Thyroid gland (tissue), 4 donors: ENCODE measurements at regions not wholly inside any gene's neighbourhood (a gene's known extent, or its start where the extent isn't known, plus 50 kb on each side); places are given as distances from the start of the nearest gene placed in this dataset.

Experiments
- DNase-seq, 2 donors: peaks; one replicate each; pipeline ENCODE4 v3.0.0-alpha.2; 2019
- H3K27ac ChIP-seq, 3 donors: fragments of 200-600 bp; sonication (generic); 1 replicate in 2 of 3; 2 replicates in 1 of 3; pipeline ENCODE4 v1.5.1; 2016 to 2019; ENCODE audit warnings: mild to moderate bottlenecking in 1 of 3, moderate library complexity in 1 of 3
- H3K27me3 ChIP-seq: fragments of 200-600 bp; sonication (generic); one replicate; pipeline ENCODE4 v1.5.1; 2019
- H3K36me3 ChIP-seq, 2 donors: fragments of 200-600 bp; sonication (generic); one replicate each; pipeline ENCODE4 v1.5.1; 2016 to 2019
- H3K4me1 ChIP-seq, 2 donors: fragments of 200-600 bp; sonication (generic); one replicate each; pipeline ENCODE4 v1.5.1; 2017 to 2019
- H3K4me3 ChIP-seq, 3 donors: fragments of 200-600 bp; sonication (generic); replicated peaks in 1 of 3; 1 replicate in 2 of 3; 2 replicates in 1 of 3; pipeline ENCODE4 v1.5.1; 2016; ENCODE audit warnings: mild to moderate bottlenecking in 1 of 3
- H3K9me3 ChIP-seq: fragments of 200-600 bp; sonication (generic); one replicate; pipeline ENCODE4 v1.5.1; 2017
- POLR2A ChIP-seq, 2 donors: fragments of 450-650 bp; IDR thresholded peaks; one replicate each; pipeline ENCODE4 v1.6.1; 2017; ENCODE audit warnings: antibody characterized with exemption in 2 of 2, mild to moderate bottlenecking in 2 of 2, moderate library complexity in 1 of 2
- WGBS, 2 donors: methylation state at CpG; one replicate each; pipeline ENCODE4 v1.1.5; 2017; 5-methylcytosine and 5-hydroxymethylcytosine counted together
- intact Hi-C: fragments of 100-400 bp; cut with DNase I; formaldehyde crosslinking; loops from one replicate; pipeline ENCODE4 v1.15.1; 2023
- TF ChIP-seq, protein P1 (sequence below), 6 experiments: fragments of 200-600 bp in 3 of 6; fragments of 450-650 bp in 3 of 6; sonication (generic) in 3 of 6; IDR thresholded peaks; one replicate each; pipeline ENCODE4 v1.5.1; 2016 to 2019; ENCODE audit warnings: antibody characterized with exemption in 6 of 6, mild to moderate bottlenecking in 2 of 6, inconsistent platforms in 1 of 6, moderate library complexity in 1 of 6

DNA sequence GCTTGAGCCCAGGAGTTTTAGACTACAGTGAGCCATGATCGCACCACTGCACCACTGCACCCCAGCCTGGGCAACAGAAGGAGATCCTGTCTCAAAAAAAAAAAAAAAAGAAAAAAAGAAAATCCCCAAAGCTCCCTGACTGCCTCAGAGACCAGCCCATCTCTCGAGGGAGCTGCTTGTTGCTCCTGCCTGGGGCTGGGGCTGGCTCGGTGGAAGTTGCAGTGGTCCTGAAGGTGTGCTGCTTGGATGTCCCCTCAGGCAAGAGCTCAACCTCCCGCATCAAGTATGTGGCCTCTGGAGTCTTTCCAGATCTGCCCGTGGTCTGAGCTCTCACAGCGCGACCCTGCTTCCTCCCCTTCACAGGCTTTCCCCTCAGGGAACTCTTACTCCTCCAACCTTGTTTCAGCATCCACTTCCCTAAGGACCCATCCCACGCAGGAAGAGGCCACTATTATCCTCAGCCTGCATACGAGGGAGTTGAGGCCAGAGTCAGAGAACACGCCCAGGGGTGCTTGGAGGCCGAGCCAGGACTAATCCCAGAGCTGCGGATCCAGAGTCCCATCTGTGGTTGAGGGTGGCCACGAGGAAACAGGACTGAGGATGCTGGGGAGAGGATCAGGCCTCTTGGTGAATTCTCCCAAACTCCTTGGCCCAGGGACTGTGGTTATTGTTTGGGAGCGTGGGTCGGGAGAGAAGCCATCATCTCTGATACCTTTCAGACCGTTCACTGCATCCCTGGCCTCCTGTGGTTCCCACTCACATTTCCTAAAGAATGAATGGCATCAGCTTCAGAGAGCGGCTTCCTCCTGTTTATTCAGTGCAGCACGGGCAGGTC, 624.6 kb downstream of the AACS start:
- H3K9me3 ChIP-seq: no peaks in the 10 kb centered on the region
- no peak overlapping the region for H3K4me3 ChIP-seq
- no peaks in the 10 kb centered on the region for H3K36me3 ChIP-seq
- no peaks in the 10 kb centered on the region for H3K4me1 ChIP-seq
- TF ChIP-seq, protein P1, sequence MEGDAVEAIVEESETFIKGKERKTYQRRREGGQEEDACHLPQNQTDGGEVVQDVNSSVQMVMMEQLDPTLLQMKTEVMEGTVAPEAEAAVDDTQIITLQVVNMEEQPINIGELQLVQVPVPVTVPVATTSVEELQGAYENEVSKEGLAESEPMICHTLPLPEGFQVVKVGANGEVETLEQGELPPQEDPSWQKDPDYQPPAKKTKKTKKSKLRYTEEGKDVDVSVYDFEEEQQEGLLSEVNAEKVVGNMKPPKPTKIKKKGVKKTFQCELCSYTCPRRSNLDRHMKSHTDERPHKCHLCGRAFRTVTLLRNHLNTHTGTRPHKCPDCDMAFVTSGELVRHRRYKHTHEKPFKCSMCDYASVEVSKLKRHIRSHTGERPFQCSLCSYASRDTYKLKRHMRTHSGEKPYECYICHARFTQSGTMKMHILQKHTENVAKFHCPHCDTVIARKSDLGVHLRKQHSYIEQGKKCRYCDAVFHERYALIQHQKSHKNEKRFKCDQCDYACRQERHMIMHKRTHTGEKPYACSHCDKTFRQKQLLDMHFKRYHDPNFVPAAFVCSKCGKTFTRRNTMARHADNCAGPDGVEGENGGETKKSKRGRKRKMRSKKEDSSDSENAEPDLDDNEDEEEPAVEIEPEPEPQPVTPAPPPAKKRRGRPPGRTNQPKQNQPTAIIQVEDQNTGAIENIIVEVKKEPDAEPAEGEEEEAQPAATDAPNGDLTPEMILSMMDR (IDR thresholded peaks at IDR 0.05): no peak
- no peak for TF ChIP-seq POLR2A (IDR thresholded peaks at IDR 0.05)
- H3K27ac ChIP-seq: no peak overlapping the region
- H3K27me3 ChIP-seq: no peaks in the 10 kb centered on the region
- 59 to 60% methylated on average over 17 to 18 of the region's 18 CpGs for WGBS, 2 donors
- intact Hi-C loops: loop anchor here (10.0 kb wide), 1 partner anchor 155 kb away; no protein-coding TSS in a partner anchor
- no peak for DNase-seq

DNA sequence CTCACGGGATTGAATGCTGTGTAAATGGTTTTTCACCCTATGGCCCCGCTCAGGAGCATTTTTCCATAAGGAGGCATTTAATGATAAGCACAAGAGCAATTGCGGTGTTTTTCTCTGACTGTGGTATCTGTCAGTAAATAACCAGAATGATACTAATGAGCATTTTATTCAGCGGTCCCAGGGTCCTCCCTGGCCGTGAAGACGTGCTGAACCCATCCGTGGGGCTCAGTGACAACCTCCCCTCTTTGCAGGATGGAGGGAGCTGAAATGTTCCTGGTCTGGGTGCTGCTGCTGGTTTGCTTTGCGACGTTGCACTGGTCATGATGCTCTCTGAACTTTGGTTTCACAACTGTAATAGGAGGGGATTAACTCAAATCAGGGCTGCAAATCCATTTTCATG, 625.6 kb downstream of the AACS start:
- Histone ChIP-seq H3K27me3 (no peaks in the 10 kb centered on the region), H3K4me3 (no peak overlapping the region), H3K9me3 (no peaks in the 10 kb centered on the region), H3K27ac (no peak overlapping the region), H3K36me3 (no peaks in the 10 kb centered on the region), H3K4me1 (no peaks in the 10 kb centered on the region)
- no peak for DNase-seq
- WGBS, 2 donors: 81 to 83% methylated on average over 9 of the region's 9 CpGs
- no peak for TF ChIP-seq POLR2A (IDR thresholded peaks at IDR 0.05)
- TF ChIP-seq, protein P1 (IDR thresholded peaks at IDR 0.05): no peak
- intact Hi-C loops: no loop called here

DNA sequence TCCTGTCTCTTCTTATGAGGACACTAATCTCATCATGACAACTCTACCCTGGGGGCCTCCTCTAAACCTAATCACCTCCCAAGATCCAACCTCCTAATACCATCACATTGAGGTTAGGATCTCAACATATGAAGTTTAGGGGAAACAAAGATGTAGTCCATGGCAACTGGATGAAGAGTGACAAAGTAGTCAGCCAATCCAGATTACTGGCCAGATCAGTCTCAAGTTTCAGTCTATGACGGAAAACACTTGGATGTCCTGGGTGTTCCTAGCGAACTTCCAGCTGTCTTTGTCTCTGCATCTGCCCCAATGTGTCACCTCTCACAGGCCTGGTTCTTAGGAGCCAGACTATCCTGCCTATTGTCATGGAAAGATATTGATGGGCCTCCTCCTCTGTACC, 630.8 kb downstream of the AACS start:
- 55 to 75% methylated on average over 2 of the region's 2 CpGs for WGBS, 2 donors

DNA sequence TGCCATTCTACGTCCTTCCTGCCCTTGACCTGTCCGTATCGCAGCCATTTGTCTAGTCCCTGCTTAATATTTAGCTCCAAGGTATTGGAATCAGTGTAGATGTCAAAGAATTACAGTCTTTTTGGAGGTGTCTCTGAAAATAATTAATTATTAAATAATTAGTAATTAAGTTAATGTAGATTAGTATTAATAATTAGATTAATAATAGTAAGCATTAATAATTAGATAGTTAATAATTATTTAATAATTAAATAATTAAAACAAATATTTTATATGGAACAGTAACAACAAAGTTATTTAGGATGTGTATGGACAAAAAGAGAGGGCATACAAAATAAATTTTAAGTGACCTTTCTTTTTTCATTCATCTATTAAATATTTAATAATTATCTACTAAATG, 639.6 kb downstream of the AACS start:
- TF ChIP-seq, protein P1 (IDR thresholded peaks at IDR 0.05): no peak
- no peak for TF ChIP-seq POLR2A (IDR thresholded peaks at IDR 0.05)
- Histone ChIP-seq H3K9me3 (no peaks in the 10 kb centered on the region), H3K36me3 (no peaks in the 10 kb centered on the region), H3K4me3 (no peak overlapping the region), H3K27ac (no peak overlapping the region), H3K4me1 (no peaks in the 10 kb centered on the region), H3K27me3 (no peaks in the 10 kb centered on the region)
- WGBS, 2 donors: 89 to 93% methylated on average over 3 of the region's 3 CpGs
- no peak for DNase-seq
- intact Hi-C loops: no loop called here

More for the DNA sequence above, 630.8 kb downstream of the AACS start:
- no peak for DNase-seq
- no peak overlapping the region for H3K27ac ChIP-seq
- intact Hi-C loops: no loop called here
- no peak overlapping the region for H3K4me3 ChIP-seq
- TF ChIP-seq, protein P1 (IDR thresholded peaks at IDR 0.05): no peak
- TF ChIP-seq POLR2A (IDR thresholded peaks at IDR 0.05): no peak
- H3K4me1 ChIP-seq: no peaks in the 10 kb centered on the region
- no peaks in the 10 kb centered on the region for H3K9me3 ChIP-seq
- H3K36me3 ChIP-seq: no peaks in the 10 kb centered on the region
- no peaks in the 10 kb centered on the region for H3K27me3 ChIP-seq

DNA sequence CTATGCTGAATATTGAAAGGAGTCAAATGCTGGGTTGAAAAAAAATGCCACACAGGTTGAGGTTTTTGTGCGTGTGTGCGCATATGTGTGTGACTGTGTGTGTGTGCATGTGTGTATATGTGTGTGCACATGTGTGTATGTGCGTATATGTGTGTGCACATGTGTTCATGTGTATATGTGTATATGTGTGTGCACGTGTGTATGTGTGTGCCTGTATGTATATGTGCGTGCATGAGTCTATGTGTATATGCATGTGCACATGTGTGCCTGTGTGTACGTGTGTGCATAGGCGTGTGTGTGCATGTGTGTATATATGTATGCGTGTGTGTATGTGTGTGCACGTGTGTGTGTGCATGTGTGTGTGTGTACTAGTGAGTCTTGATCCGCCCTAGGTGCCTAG, 655.7 kb downstream of the AACS start:
- no peak for DNase-seq
- no peaks in the 10 kb centered on the region for H3K36me3 ChIP-seq
- TF ChIP-seq POLR2A (IDR thresholded peaks at IDR 0.05): no peak
- TF ChIP-seq, protein P1 (IDR thresholded peaks at IDR 0.05): no peak
- H3K4me3 ChIP-seq: no peak overlapping the region
- H3K4me1 ChIP-seq: no peaks in the 10 kb centered on the region
- no peaks in the 10 kb centered on the region for H3K27me3 ChIP-seq
- H3K9me3 ChIP-seq: no peaks in the 10 kb centered on the region
- no peak overlapping the region for H3K27ac ChIP-seq
- 83 to 87% methylated on average over 10 of the region's 10 CpGs for whole genome bisulfite sequencing, 2 donors
- intact Hi-C loops: no loop called here
